Mammary epithelial cell (primary cell): ENCODE measurements at regions not wholly inside any gene's neighbourhood (a gene's known extent, or its start where the extent isn't known, plus 50 kb on each side); places are given as distances from the start of the nearest gene placed in this dataset.

Source experiments
- EZH2 ChIP-seq: IDR thresholded peaks from 2 replicates; pipeline ENCODE4 v1.6.1; 2012; ENCODE audit warnings: low read length, inconsistent platforms, borderline replicate concordance
- TF ChIP-seq, protein P1 (sequence below), 2 donors: IDR thresholded peaks in 1 of 2; conservative IDR thresholded peaks in 1 of 2; 2 replicates each; pipeline ENCODE4 v1.5.1; 2011 to 2012; ENCODE audit warnings: inconsistent platforms in 2 of 2, low read length in 2 of 2, mild to moderate bottlenecking in 2 of 2, control low read depth in 1 of 2, low read depth in 1 of 2; ENCODE audit not compliant: insufficient read depth in 1 of 2; ENCODE audit errors: extremely low read depth in 1 of 2

DNA sequence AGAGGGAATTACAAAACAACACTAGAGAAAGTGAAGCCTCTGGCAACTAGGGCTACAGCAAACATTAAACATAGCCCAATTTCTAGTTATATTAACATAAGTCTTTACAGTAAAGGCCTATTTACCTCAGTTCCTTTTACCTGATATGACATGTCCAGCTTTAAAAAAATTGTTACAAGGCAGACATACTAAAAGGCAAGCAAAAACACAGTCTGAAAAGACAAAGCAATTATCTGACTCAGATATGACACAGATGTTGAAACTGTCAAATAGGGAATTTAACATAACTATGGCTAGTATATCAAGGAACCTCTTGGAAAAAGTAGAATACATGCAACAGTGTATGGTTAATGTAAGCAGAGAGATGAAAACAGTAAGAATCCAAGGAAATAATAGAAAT, 238.6 kb downstream of the RAP2B start:
- no peak for TF ChIP-seq EZH2
- TF ChIP-seq, protein P1, sequence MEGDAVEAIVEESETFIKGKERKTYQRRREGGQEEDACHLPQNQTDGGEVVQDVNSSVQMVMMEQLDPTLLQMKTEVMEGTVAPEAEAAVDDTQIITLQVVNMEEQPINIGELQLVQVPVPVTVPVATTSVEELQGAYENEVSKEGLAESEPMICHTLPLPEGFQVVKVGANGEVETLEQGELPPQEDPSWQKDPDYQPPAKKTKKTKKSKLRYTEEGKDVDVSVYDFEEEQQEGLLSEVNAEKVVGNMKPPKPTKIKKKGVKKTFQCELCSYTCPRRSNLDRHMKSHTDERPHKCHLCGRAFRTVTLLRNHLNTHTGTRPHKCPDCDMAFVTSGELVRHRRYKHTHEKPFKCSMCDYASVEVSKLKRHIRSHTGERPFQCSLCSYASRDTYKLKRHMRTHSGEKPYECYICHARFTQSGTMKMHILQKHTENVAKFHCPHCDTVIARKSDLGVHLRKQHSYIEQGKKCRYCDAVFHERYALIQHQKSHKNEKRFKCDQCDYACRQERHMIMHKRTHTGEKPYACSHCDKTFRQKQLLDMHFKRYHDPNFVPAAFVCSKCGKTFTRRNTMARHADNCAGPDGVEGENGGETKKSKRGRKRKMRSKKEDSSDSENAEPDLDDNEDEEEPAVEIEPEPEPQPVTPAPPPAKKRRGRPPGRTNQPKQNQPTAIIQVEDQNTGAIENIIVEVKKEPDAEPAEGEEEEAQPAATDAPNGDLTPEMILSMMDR (conservative IDR thresholded peaks at IDR 0.05 in 1 of 2, IDR thresholded peaks at IDR 0.05 in 1 of 2; ENCODE audit: extremely low read depth in 1 of 2, insufficient read depth in 1 of 2, low read depth in 1 of 2, low read length in 2 of 2), result no peak
